ENCODE measurements at regions not wholly inside any gene's neighbourhood (a gene's known extent, or its start where the extent isn't known, plus 50 kb on each side); places are given as distances from the start of the nearest gene placed in this dataset.

- no peak for DNase-seq (ENCODE audit: low read depth in 3 of 3, low spot score in 1 of 3)
These were observed 219.8 kb downstream of the ETS1 start for GRCh38 chr11:128367573-128367972.

DNA sequence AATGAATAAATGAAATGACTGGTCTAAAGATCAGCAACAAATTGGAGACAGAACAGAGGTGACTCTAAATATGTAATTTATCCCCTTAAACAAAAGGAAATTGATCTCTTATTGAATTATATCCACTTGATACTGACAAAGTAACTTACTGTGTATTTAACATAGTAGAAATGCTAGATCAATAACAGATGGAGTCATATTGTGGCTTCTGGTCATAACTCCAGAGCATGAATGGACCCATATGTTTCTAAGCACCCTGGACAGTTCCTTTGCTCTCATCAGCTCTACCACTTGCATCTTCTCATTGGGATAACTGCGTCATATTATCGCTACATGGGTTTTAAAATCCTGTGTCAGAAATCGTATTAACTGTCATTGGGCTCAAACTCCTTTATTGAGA, 222.3 kb downstream of the ETS1 start:
- DNase-seq (ENCODE audit: low read depth in 3 of 3, low spot score in 1 of 3): no peak

- no peak for DNase-seq (ENCODE audit: low read depth in 3 of 3, low spot score in 1 of 3)
These were observed 225.8 kb downstream of the ETS1 start for GRCh38 chr11:128361451-128362020.

GRCh38 chr11:128359515-128359914, 227.8 kb downstream of the ETS1 start:
- DNase-seq (ENCODE audit: low read depth in 3 of 3, low spot score in 1 of 3): no peak

DNA sequence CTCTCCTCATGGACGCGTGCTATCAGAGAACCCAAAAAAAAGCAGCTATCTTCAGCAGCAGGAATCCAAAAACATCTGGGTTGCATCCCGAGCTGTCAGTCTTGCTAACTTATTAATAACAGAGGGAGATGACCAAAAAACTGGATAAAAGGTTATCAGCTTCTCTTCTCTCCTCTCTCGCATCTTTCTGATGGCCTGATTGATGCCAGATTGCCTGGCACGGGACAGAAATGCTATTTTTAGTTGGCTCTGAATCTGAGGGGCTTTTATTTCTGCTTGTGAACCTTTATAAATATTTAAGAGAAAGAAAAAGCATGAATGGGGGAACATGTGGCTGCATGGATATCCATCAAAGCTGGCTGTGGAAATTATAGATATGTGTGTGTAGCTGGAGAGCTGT, 230.3 kb downstream of the ETS1 start:
- DNase-seq (ENCODE audit: low read depth in 3 of 3, low spot score in 1 of 3): no peak

DNA sequence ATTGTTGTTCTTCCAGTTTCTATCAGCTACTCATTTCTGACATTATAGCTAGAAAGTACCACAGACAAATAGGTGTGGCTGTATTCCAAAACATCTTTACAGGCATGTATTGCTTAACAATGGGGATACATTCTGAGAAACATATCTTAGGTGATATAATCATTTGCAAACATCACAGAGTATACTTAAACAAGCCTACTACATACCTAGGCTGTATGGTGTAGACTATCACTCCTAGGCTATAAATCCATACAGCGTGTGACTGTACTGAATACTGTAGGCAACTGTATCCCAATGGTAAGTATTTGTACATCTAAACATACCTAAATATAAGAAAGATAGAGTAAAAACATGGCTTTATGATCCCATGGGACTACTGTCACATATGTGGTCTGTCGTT, 231.8 kb downstream of the ETS1 start:
- DNase-seq (ENCODE audit: low read depth in 3 of 3, low spot score in 1 of 3): no peak

DNA sequence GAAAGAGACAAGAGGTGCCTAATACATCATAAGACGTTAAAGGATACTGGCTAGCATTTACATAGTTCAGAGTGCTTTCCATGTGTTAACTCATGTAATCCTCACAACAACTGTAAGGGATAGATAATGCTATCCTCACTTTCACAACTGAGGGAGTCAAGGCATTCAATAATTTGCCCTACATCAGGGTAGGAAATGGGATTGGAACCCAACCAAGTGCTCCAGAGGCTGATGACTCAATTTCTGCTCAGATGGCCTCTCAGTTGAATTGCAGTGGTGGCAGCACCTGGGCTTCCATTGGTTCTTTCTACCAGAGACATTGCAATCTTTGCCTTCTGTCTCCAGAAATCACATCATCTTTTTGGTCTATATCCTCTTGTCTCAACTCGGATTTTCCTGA, 232.9 kb downstream of the ETS1 start:
- no peak for DNase-seq (ENCODE audit: low read depth in 3 of 3, low spot score in 1 of 3)

DNA sequence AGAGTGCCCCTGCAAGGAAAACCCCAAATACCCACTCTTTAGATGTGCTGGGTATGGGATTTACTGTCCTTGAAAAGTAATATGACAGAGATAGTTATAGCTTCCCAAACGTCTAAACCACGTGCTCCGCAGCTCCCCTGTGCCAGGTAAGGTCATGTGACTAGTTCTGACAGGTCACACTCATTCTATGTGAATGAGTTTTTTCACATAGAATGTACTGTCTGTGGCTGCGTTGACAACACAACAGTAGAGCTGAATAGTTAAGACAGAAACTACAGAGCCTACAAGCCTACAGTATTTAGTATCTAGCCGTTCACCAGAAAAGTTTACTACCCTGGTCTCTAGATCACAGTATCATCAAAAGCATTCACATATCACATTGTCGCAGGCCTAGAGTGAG, 236.2 kb downstream of the ETS1 start:
- DNase-seq (ENCODE audit: low read depth in 3 of 3, low spot score in 1 of 3): no peak

GRCh38 chr11:128349650-128350299, 237.6 kb downstream of the ETS1 start:
- no peak for DNase-seq (ENCODE audit: low read depth in 3 of 3, low spot score in 1 of 3)

- DNase-seq (ENCODE audit: low read depth in 3 of 3, low spot score in 1 of 3): no peak
These were observed 240.6 kb downstream of the ETS1 start for GRCh38 chr11:128346804-128347203.

GRCh38 chr11:128345316-128345715, 242.0 kb downstream of the ETS1 start:
- no peak for DNase-seq (ENCODE audit: low read depth in 3 of 3, low spot score in 1 of 3)

- no peak for DNase-seq (ENCODE audit: low read depth in 3 of 3, low spot score in 1 of 3)
These were observed 243.5 kb downstream of the ETS1 start for GRCh38 chr11:128343870-128344269.

DNA sequence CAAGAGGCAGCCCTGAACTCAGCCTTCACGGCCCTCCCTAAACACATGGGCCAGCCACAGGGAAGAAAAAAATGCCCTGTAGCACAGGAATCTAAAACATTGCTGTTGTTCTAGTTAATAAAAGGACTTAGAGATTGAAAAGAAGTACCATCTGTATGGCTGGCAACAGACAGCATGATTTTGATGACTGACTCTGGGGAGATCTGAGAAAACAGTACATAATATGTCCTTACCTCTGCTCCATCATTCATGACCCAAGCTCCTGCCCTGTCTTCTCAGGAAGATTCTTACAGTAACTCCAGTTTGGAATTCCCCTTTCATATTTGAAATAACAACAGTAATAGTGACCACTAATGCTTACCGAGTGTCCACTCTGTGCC, 244.2 kb downstream of the ETS1 start:
- no peak for DNase-seq (ENCODE audit: low read depth in 3 of 3, low spot score in 1 of 3)

- DNase-seq (ENCODE audit: low read depth in 3 of 3, low spot score in 1 of 3): no peak
These were observed 244.7 kb downstream of the ETS1 start for GRCh38 chr11:128342511-128343134.

GRCh38 chr11:128341280-128342248, 245.8 kb downstream of the ETS1 start:
- DNase-seq (ENCODE audit: low read depth in 3 of 3, low spot score in 1 of 3): no peak

- DNase-seq (ENCODE audit: low read depth in 3 of 3, low spot score in 1 of 3): no peak
These were observed 247.6 kb downstream of the ETS1 start for GRCh38 chr11:128339792-128340191.

DNA sequence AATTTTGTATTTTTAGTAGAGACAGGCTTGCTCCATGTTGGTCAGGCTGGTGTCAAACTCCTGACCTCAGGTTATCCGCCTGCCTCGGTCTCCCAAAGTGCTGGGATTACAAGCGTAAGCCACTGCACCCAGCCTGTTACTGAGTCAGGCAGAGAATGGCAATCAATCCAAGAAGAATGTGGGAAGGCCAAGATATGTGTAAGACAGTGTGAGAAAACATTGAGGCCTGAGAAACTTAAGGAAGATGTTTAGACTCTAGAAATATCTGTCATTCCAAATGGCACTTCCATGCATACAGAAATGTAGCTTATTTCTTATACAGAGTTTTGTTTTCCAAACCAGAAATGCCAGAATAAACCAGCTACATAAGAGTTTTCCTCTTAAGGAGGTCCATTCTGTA, 248.5 kb downstream of the ETS1 start:
- DNase-seq (ENCODE audit: low read depth in 3 of 3, low spot score in 1 of 3): no peak

- DNase-seq (ENCODE audit: low read depth in 3 of 3, low spot score in 1 of 3): no peak
These were observed 251.2 kb downstream of the ETS1 start for GRCh38 chr11:128336203-128336602.

GRCh38 chr11:128335729-128336128, 251.6 kb downstream of the ETS1 start:
- DNase-seq (ENCODE audit: low read depth in 3 of 3, low spot score in 1 of 3): no peak

GRCh38 chr11:128334311-128335044, 252.9 kb downstream of the ETS1 start:
- no peak for DNase-seq (ENCODE audit: low read depth in 3 of 3, low spot score in 1 of 3)

DNA sequence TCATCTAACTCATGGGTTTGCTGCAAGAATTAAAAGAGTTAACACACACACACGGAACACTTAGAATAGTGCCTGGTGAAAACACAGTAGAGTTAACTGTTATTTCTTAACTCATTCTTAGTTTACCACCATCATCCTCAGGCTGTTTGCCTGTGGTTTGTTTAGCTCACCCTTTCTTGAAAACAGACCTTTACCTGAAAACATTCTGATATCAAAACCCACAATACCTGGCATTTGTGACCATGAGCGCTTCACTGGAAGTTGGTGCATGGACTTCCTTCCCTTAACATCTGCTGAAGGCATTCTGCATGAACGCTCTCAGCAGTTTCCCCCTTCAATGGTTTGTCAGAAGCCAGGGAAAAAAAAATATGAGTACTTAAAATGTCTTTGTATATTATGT, 256.0 kb downstream of the ETS1 start:
- no peak for DNase-seq (ENCODE audit: low read depth in 3 of 3, low spot score in 1 of 3)

Measured in stimulated activated CD4-positive, alpha-beta T cell treated with anti-CD3 and anti-CD28 coated beads, TNF-alpha, amount 100 ng/mL, for 1 hour (primary cell).